Adrenal gland (tissue), 9 donors: ENCODE measurements at regions not wholly inside any gene's neighbourhood (a gene's known extent, or its start where the extent isn't known, plus 50 kb on each side); places are given as distances from the start of the nearest gene placed in this dataset.
"Not testable (repeated sequence)": the region's sequence is repeated elsewhere in the genome, so short reads cannot be mapped to it uniquely, and the experiment has no call there.

Source experiments
- DNase-seq, 7 donors: peaks; one replicate each; pipeline ENCODE4 v3.0.0-alpha.2; 2019 to 2020
- H3K27ac ChIP-seq, 5 donors: fragments of 200-600 bp; sonication (generic) in 4 of 5; 1 replicate in 3 of 5; 2 replicates in 2 of 5; pipeline versions ENCODE4 v1.5.1 to v1.8.0; 2016 to 2020; ENCODE audit warnings: mild to moderate bottlenecking in 1 of 5
- H3K27me3 ChIP-seq: fragments of 200-600 bp; 2 replicates; pipeline ENCODE4 v1.8.0; 2021
- H3K36me3 ChIP-seq, 2 donors: fragments of 200-600 bp; replicated peaks in 1 of 2; 1 replicate in 1 of 2; 2 replicates in 1 of 2; pipeline versions ENCODE4 v1.5.1 to v1.8.0; 2018 to 2022
- H3K4me1 ChIP-seq, 2 donors: fragments of 200-600 bp; replicated peaks in 1 of 2; 1 replicate in 1 of 2; 2 replicates in 1 of 2; pipeline versions ENCODE4 v1.5.1 to v1.8.0; 2018 to 2021
- H3K4me3 ChIP-seq, 4 donors: fragments of 200-600 bp; sonication (generic) in 3 of 4; one replicate each; pipeline ENCODE4 v1.5.1; 2016 to 2018
- H3K9me3 ChIP-seq, 3 donors: fragments of 200-600 bp; sonication (generic) in 1 of 3; replicated peaks in 1 of 3; 1 replicate in 2 of 3; 2 replicates in 1 of 3; pipeline versions ENCODE4 v1.5.1 to v1.8.0; 2016 to 2021
- POLR2A ChIP-seq, 2 donors: fragments of 450-650 bp; IDR thresholded peaks; one replicate each; pipeline ENCODE4 v1.6.1; 2017; ENCODE audit warnings: antibody characterized with exemption in 2 of 2, mild to moderate bottlenecking in 2 of 2, moderate library complexity in 1 of 2
- WGBS, 4 donors: extraction: QIAGEN DNeasy Blood & Tissue Kit in 2 of 4; methylation state at CpG; one replicate each; pipeline versions ENCODE4 v1.1.5 to v1.1.7; 2013 to 2017; 5-methylcytosine and 5-hydroxymethylcytosine counted together
- intact Hi-C, 2 donors: fragments of 100-400 bp; cut with DNase I; formaldehyde crosslinking; loops; one replicate each; pipeline versions ENCODE4 v1.14.1 to v1.15.0; 2022 to 2023
- TF ChIP-seq, protein P1 (sequence below), 6 experiments: fragments of 450-650 bp in 4 of 6; fragments of 200-600 bp in 2 of 6; sonication (generic) in 1 of 6; IDR thresholded peaks; 1 replicate in 5 of 6; 2 replicates in 1 of 6; pipeline versions ENCODE4 v1.5.1 to v1.8.0; 2016 to 2021; ENCODE audit warnings: antibody characterized with exemption in 6 of 6, mild to moderate bottlenecking in 2 of 6, moderate library complexity in 1 of 6
- donor health status: healthy with polysubstance abuse.
- donor health status: Bipolar disorder and iron deficiency.
- donor health status: DM: yes; HTN: yes; CAD: no.
- donor health status: DM: no; HTN: no; CAD: no.
- donor health status: DM: no; HTN: no; CAD: no.

DNA sequence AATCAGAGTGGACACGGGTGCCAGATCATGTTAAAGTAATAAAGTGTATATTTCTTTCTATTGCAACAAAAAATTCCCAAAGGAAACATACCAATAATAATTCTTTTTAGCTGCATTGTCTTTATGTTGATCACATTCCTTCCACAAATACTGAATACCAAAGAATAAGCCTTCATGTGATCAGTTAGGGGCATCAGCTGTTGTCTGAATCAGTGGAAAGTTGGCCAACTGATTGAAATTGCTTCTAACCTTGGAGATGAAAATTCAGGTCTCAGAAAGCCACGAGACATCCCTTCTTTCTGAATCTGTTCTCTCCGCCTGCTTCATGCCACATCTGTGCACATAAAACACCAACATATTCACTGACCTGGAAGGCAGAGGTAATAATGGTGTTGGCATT is 785.2 kb downstream of the KCNA4 start:
- no peak for TF ChIP-seq POLR2A (IDR thresholded peaks at IDR 0.05)
- TF ChIP-seq, protein P1, sequence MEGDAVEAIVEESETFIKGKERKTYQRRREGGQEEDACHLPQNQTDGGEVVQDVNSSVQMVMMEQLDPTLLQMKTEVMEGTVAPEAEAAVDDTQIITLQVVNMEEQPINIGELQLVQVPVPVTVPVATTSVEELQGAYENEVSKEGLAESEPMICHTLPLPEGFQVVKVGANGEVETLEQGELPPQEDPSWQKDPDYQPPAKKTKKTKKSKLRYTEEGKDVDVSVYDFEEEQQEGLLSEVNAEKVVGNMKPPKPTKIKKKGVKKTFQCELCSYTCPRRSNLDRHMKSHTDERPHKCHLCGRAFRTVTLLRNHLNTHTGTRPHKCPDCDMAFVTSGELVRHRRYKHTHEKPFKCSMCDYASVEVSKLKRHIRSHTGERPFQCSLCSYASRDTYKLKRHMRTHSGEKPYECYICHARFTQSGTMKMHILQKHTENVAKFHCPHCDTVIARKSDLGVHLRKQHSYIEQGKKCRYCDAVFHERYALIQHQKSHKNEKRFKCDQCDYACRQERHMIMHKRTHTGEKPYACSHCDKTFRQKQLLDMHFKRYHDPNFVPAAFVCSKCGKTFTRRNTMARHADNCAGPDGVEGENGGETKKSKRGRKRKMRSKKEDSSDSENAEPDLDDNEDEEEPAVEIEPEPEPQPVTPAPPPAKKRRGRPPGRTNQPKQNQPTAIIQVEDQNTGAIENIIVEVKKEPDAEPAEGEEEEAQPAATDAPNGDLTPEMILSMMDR (IDR thresholded peaks at IDR 0.05): no peak
- intact Hi-C loops: no loop called here
- DNase-seq: no peak
- Histone ChIP-seq H3K27ac (no peak overlapping the region), H3K4me3 (no peak overlapping the region), H3K27me3 (no peaks in the 10 kb centered on the region), H3K9me3 (no peaks in the 10 kb centered on the region), H3K4me1 (no peaks in the 10 kb centered on the region), H3K36me3 (no peaks in the 10 kb centered on the region)
- 57 to 68% (median 65%) methylated on average over 3 of the region's 3 CpGs for WGBS, 4 donors

GRCh38 chr11:29227811-29228210 is 789.0 kb downstream of the KCNA4 start:
- Histone ChIP-seq H3K4me1 (no peaks in the 10 kb centered on the region), H3K27me3 (no peaks in the 10 kb centered on the region), H3K4me3 (no peak overlapping the region), H3K36me3 (no peaks in the 10 kb centered on the region), H3K27ac (no peak overlapping the region), H3K9me3 (no peaks in the 10 kb centered on the region)
- 38 to 43% (median 40%) methylated on average over 6 of the region's 6 CpGs for WGBS, 4 donors
- TF ChIP-seq POLR2A (IDR thresholded peaks at IDR 0.05): no peak
- TF ChIP-seq, protein P1 (IDR thresholded peaks at IDR 0.05): no peak
- intact Hi-C loops: no loop called here
- no peak for DNase-seq

DNA sequence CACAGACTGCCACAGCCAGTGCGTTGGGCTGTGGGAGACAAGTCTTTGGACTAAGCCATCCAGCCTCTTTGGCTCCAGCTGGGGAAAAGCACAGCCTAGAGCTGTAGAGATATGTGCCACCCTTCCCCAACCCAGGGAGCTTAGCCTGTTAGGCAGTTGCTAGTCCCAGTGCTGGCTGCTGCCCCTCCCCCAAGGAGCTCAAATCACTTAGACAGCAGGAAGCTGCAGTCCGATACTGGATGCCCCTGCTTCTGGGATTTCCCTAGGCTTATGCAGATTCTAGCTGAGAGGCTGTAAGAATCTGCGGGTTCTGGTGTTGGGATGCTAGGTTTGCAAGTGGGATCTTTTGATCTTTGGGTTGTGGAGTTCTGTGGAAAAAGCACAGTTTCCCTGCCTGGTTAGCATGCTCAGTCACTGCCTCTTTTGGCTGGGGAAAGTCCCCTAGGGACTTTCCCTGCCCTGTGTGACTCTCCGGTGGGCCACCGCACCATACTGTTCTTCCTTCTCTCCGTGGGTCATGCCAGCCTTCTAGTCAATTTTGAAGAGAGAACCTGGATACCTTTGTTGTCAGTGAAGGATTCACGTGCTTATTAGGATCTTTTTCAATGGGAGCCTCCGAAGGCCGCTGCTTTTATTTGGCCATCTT is 792.0 kb downstream of the KCNA4 start:
- Histone ChIP-seq H3K4me3 (no peak overlapping the region), H3K27ac (no peak overlapping the region), H3K9me3 (no peaks in the 10 kb centered on the region), H3K27me3 (no peaks in the 10 kb centered on the region), H3K4me1 (no peaks in the 10 kb centered on the region), H3K36me3 (no peaks in the 10 kb centered on the region)
- 68 to 76% (median 70%) methylated on average over 7 to 9 of the region's 9 CpGs for WGBS, 4 donors
- DNase-seq: no peak
- intact Hi-C loops: no loop called here
- TF ChIP-seq POLR2A (IDR thresholded peaks at IDR 0.05): no peak
- TF ChIP-seq, protein P1 (IDR thresholded peaks at IDR 0.05): no peak

GRCh38 chr11:29219531-29219930 is 797.3 kb downstream of the KCNA4 start:
- H3K36me3 ChIP-seq, H3K4me1 ChIP-seq, DNase-seq, H3K27ac ChIP-seq, H3K9me3 ChIP-seq, H3K27me3 ChIP-seq, H3K4me3 ChIP-seq, intact Hi-C loops: not testable (repeated sequence)
- 33 to 99% (median 41%) methylated on average over 1 of the region's 1 CpG for WGBS, 4 donors

- intact Hi-C loops: no loop called here
- H3K27me3 ChIP-seq: no peaks in the 10 kb centered on the region
- H3K9me3 ChIP-seq: no peaks in the 10 kb centered on the region
These were observed 798.9 kb downstream of the KCNA4 start for GRCh38 chr11:29217901-29218300.

More at GRCh38 chr11:29217901-29218300, 798.9 kb downstream of the KCNA4 start:
- DNase-seq: no peak
- no peak for TF ChIP-seq POLR2A (IDR thresholded peaks at IDR 0.05)
- TF ChIP-seq, protein P1 (IDR thresholded peaks at IDR 0.05): no peak
- Histone ChIP-seq H3K27ac (no peak overlapping the region), H3K4me1 (no peaks in the 10 kb centered on the region), H3K4me3 (no peak overlapping the region), H3K36me3 (no peaks in the 10 kb centered on the region)
